Hepatocyte (in vitro differentiated cells): ENCODE measurements at regions not wholly inside any gene's neighbourhood (a gene's known extent, or its start where the extent isn't known, plus 50 kb on each side); places are given as distances from the start of the nearest gene placed in this dataset.

ENCODE experiments used
- EZH2 ChIP-seq: fragments of 200-600 bp; sonication (generic); IDR thresholded peaks from 2 replicates; pipeline ENCODE4 v1.6.1; 2016; ENCODE audit warnings: antibody characterized with exemption, mild to moderate bottlenecking, borderline replicate concordance
- TF ChIP-seq, protein P1 (sequence below): fragments of 200-600 bp; sonication (generic); IDR thresholded peaks from 2 replicates; pipeline ENCODE4 v1.5.1; 2016; ENCODE audit warnings: antibody characterized with exemption, mild to moderate bottlenecking; ENCODE audit not compliant: poor library complexity

DNA sequence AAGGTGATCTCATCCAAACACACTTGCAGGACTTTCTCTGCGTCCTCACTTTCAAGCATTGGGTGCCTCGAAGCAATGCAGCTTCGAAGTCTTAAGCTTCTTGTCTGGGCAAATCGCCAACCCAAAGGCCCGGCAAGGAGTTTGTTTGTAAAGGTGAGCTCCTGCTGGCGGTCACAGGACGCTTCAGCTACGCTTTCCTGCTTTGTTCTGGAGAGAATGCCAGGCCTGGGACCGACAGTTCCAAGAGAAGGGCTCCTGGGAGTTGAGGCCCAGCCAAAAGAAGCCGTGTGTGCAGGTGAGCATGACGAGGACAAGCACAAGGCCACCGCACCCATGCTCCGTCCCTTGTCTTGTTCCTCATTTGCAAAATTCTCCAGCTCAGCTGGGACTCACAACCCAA, 106.6 kb upstream of the DOCK1 start:
- TF ChIP-seq, protein P1, sequence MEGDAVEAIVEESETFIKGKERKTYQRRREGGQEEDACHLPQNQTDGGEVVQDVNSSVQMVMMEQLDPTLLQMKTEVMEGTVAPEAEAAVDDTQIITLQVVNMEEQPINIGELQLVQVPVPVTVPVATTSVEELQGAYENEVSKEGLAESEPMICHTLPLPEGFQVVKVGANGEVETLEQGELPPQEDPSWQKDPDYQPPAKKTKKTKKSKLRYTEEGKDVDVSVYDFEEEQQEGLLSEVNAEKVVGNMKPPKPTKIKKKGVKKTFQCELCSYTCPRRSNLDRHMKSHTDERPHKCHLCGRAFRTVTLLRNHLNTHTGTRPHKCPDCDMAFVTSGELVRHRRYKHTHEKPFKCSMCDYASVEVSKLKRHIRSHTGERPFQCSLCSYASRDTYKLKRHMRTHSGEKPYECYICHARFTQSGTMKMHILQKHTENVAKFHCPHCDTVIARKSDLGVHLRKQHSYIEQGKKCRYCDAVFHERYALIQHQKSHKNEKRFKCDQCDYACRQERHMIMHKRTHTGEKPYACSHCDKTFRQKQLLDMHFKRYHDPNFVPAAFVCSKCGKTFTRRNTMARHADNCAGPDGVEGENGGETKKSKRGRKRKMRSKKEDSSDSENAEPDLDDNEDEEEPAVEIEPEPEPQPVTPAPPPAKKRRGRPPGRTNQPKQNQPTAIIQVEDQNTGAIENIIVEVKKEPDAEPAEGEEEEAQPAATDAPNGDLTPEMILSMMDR = no peak
- TF ChIP-seq EZH2 = no peak
